HepG2 (cell line): ENCODE measurements at regions not wholly inside any gene's neighbourhood (a gene's known extent, or its start where the extent isn't known, plus 50 kb on each side); places are given as distances from the start of the nearest gene placed in this dataset.
A peak's percentile ranks its signal among the peaks of the same experiment; 100 is the strongest.

Experiments
- ATAC-seq: fragments of 200-7000 bp; cut with Tn5 transposase; 3 replicates; pipeline ENCODE4 v1.9.1; 2020; ENCODE audit warnings: mild to moderate bottlenecking, moderate library complexity
- BruUV-seq: library from RNA; stranded (reverse); fragments of 400-500 nt; replicated peaks from 2 replicates; lab custom pipeline; 2021; lab: Mats Ljungman, UMichigan
- CTCF ChIA-PET: fragments of 300-600 bp; formaldehyde crosslinking; extraction: SDS; loops from one replicate; lab custom pipeline; 2021; ENCODE audit warnings: low total read pairs, inconsistent platforms, low intra/inter-chr PET ratio; lab: Yijun Ruan, JAX
- POLR2A ChIA-PET: fragments of 350-600 bp; sonication (Branson Sonifier 250); formaldehyde crosslinking; loops from one replicate; lab custom pipeline; 2020; ENCODE audit warnings: antibody characterized with exemption, inconsistent platforms; lab: Yijun Ruan, JAX
- DNase-seq: peaks from one replicate; pipeline ENCODE4 v3.0.0-alpha.2; 2015; ENCODE audit warnings: low spot score
- FAIRE-seq: peaks from 3 replicates; lab custom pipeline; 2011; peaks lifted over from hg19 to GRCh38; lab: Jason Lieb, UNC
- H2AFZ ChIP-seq: one replicate; pipeline ENCODE4 v1.6.1; 2011; ENCODE audit warnings: low read length, inconsistent platforms
- H3K27ac ChIP-seq: fragments of 300-600 bp; 3 replicates; pipeline ENCODE4 v1.8.0; 2011; ENCODE audit warnings: mixed run types, mild to moderate bottlenecking, mixed read lengths, low read length, inconsistent platforms; ENCODE audit not compliant: insufficient read depth; ENCODE audit errors: extremely low read length
- H3K27me3 ChIP-seq, 2 experiments: fragments of 200-600 bp in 1 of 2; 2 replicates in 1 of 2; 3 replicates in 1 of 2; pipeline versions ENCODE4 v1.6.0 to v1.8.0; 2011; ENCODE audit warnings: low read length in 2 of 2, mild to moderate bottlenecking in 2 of 2, moderate library complexity in 2 of 2, inconsistent platforms in 1 of 2; ENCODE audit not compliant: insufficient read depth in 2 of 2, control insufficient read depth in 1 of 2
- H3K36me3 ChIP-seq, 2 experiments: fragments of 200-600 bp in 1 of 2; replicated peaks in 1 of 2; 2 replicates in 1 of 2; 3 replicates in 1 of 2; pipeline versions ENCODE4 v1.5.1 to v1.8.0; 2011; ENCODE audit warnings: low read length in 2 of 2, inconsistent platforms in 1 of 2; ENCODE audit not compliant: insufficient read depth in 2 of 2, control insufficient read depth in 1 of 2
- H3K4me1 ChIP-seq: 2 replicates; pipeline ENCODE4 v1.5.1; 2012; ENCODE audit warnings: low read length, inconsistent platforms; ENCODE audit not compliant: insufficient read depth
- H3K4me2 ChIP-seq: 2 replicates; pipeline ENCODE4 v1.6.0; 2011; ENCODE audit warnings: low read depth, low read length, inconsistent platforms
- H3K4me3 ChIP-seq, 3 experiments: fragments of 200-600 bp in 1 of 3; sonication (generic), shearing (Covaris generic) in 1 of 3; replicated peaks in 1 of 3; 2 replicates each; pipeline ENCODE4 v1.5.1; 2011 to 2016; ENCODE audit warnings: low read length in 3 of 3, inconsistent platforms in 2 of 3, low read depth in 2 of 3, mild to moderate bottlenecking in 2 of 3, control low read depth in 1 of 3, mixed read lengths in 1 of 3; ENCODE audit not compliant: insufficient read depth in 1 of 3
- H3K79me2 ChIP-seq: one replicate; pipeline ENCODE4 v1.6.1; 2011; ENCODE audit warnings: low read length, inconsistent platforms; ENCODE audit not compliant: insufficient read depth
- H3K9ac ChIP-seq: 2 replicates; pipeline ENCODE4 v1.6.0; 2011; ENCODE audit warnings: mild to moderate bottlenecking, low read depth, low read length, inconsistent platforms; ENCODE audit not compliant: insufficient read depth
- H3K9me3 ChIP-seq: 2 replicates; pipeline ENCODE4 v1.5.1; 2012; ENCODE audit warnings: mild to moderate bottlenecking, low read length
- H4K20me1 ChIP-seq: 2 replicates; pipeline ENCODE4 v1.6.0; 2011; ENCODE audit warnings: inconsistent platforms, mild to moderate bottlenecking, low read length, moderate library complexity; ENCODE audit not compliant: insufficient read depth
- ETS1 ChIP-seq: sonication (generic); formaldehyde crosslinking; IDR thresholded peaks from 2 replicates; pipeline ENCODE4 v1.4.0; 2020; ENCODE audit warnings: missing genetic modification reagents
- NAIF1 ChIP-seq: sonication (generic); formaldehyde crosslinking; IDR thresholded peaks from 2 replicates; pipeline ENCODE4 v1.5.0; 2020; ENCODE audit warnings: mild to moderate bottlenecking, missing genetic modification reagents, borderline replicate concordance
- PBX3 ChIP-seq: sonication (generic); formaldehyde crosslinking; IDR thresholded peaks from 2 replicates; pipeline ENCODE4 v1.8.1; 2023; ENCODE audit warnings: missing genetic modification reagents, inconsistent platforms, borderline replicate concordance
- PREB ChIP-seq: sonication (generic); formaldehyde crosslinking; IDR thresholded peaks from 2 replicates; pipeline ENCODE4 v1.4.0; 2020; ENCODE audit warnings: missing genetic modification reagents
- PRPF4 ChIP-seq: fragments of 200-400 bp; formaldehyde crosslinking; IDR thresholded peaks from 2 replicates; pipeline ENCODE4 v1.6.1; 2016; ENCODE audit warnings: low read length, low read depth; ENCODE audit not compliant: poor library complexity, severe bottlenecking
- TEAD3 ChIP-seq: optimal IDR thresholded peaks from 2 replicates; pipeline ENCODE3; 2016; ENCODE audit warnings: borderline replicate concordance
- TFE3 ChIP-seq: IDR thresholded peaks from 2 replicates; pipeline ENCODE4 v1.6.1; 2016
- ZBTB10 ChIP-seq: sonication (generic); formaldehyde crosslinking; IDR thresholded peaks from 2 replicates; pipeline ENCODE4 v1.4.0; 2020; ENCODE audit warnings: missing genetic modification reagents, borderline replicate concordance
- ZBTB37 ChIP-seq: sonication (generic); formaldehyde crosslinking; IDR thresholded peaks from 2 replicates; pipeline ENCODE4 v1.4.0; 2020; ENCODE audit warnings: mild to moderate bottlenecking, missing genetic modification reagents
- ZIK1 ChIP-seq: sonication (generic); formaldehyde crosslinking; IDR thresholded peaks from 2 replicates; pipeline ENCODE4 v1.5.0; 2020; ENCODE audit warnings: mild to moderate bottlenecking, low read depth, missing genetic modification reagents, borderline replicate concordance
- ZNF224 ChIP-seq: sonication (generic); formaldehyde crosslinking; IDR thresholded peaks from 2 replicates; pipeline ENCODE4 v1.5.0; 2020; ENCODE audit warnings: mild to moderate bottlenecking, missing genetic modification reagents
- ZNF232 ChIP-seq: sonication (generic); formaldehyde crosslinking; IDR thresholded peaks from 2 replicates; pipeline ENCODE4 v1.4.0; 2020; ENCODE audit warnings: missing genetic modification reagents, borderline replicate concordance
- ZNF616 ChIP-seq: sonication (generic); formaldehyde crosslinking; IDR thresholded peaks from 2 replicates; pipeline ENCODE4 v1.5.0; 2020; ENCODE audit warnings: low read depth, mild to moderate bottlenecking, missing genetic modification reagents
- ZNF660 ChIP-seq: sonication (generic); formaldehyde crosslinking; IDR thresholded peaks from 2 replicates; pipeline ENCODE4 v1.5.1; 2020; ENCODE audit warnings: mild to moderate bottlenecking, low read depth, missing genetic modification reagents, borderline replicate concordance
- ZNF724P ChIP-seq: sonication (generic); formaldehyde crosslinking; IDR thresholded peaks from 2 replicates; pipeline ENCODE4 v1.8.0; 2022; ENCODE audit warnings: missing genetic modification reagents, borderline replicate concordance
- ZNF816 ChIP-seq: sonication (generic); formaldehyde crosslinking; IDR thresholded peaks from 2 replicates; pipeline ENCODE4 v1.8.0; 2022; ENCODE audit warnings: missing genetic modification reagents, mild to moderate bottlenecking, borderline replicate concordance
- WGBS: methylation state at CpG from one replicate; pipeline ENCODE4 v1.1.6; 2017; ENCODE audit warnings: low lambda C conversion rate; 5-methylcytosine and 5-hydroxymethylcytosine counted together
- in situ Hi-C: cut with HindIII; loops from 2 replicates; pipeline ENCODE4 v1.10.0; 2017; ENCODE audit warnings: low pct_unique_long_range_greater_than_20kb; ENCODE audit not compliant: extremely low pct_ligation_motif_present
- intact Hi-C: fragments of 100-400 bp; cut with micrococcal nuclease; formaldehyde crosslinking; loops from one replicate; pipeline ENCODE4 v1.10.0; 2022; ENCODE audit not compliant: unreplicated experiment

GRCh38 chr2:175576270-175576669 is 394.8 kb upstream of the ATP5MC3 start:
- H3K79me2 ChIP-seq: no peaks in the 10 kb centered on the region
- H3K36me3 ChIP-seq: no peaks in the 10 kb centered on the region
- DNase-seq (no peak), ATAC-seq (peak; percentile 50; the same call in 2 of the 3 replicates), FAIRE-seq (no peak)
- in situ Hi-C loops: no loop called here
- no peak overlapping the region for H2AFZ ChIP-seq
- CTCF ChIA-PET: no interaction called here
- H3K9ac ChIP-seq: no peak overlapping the region
- peak overlapping the region; percentile 24; the same call in 1 of the 2 replicates for H3K4me2 ChIP-seq
- H3K27ac ChIP-seq: no peak overlapping the region
- POLR2A ChIA-PET: no interaction called here
- H3K9me3 ChIP-seq: no peaks in the 10 kb centered on the region
- no peaks in the 10 kb centered on the region for H4K20me1 ChIP-seq
- intact Hi-C loops: no loop called here
- no TSS peak for BruUV-seq
- H3K4me3 ChIP-seq: no peak overlapping the region
- no peaks in the 10 kb centered on the region for H3K27me3 ChIP-seq
- WGBS: 34% methylated on average over 2 of the region's 2 CpGs
- peaks cover 14% of the 10 kb centered on the region for H3K4me1 ChIP-seq
- TF ChIP-seq PBX3 (no peak), ZNF816 (CRISPR knock-in tag) (no peak), ZNF232 (no peak), ETS1 (CRISPR knock-in tag) (no peak), ZIK1 (CRISPR knock-in tag) (no peak), ZNF616 (no peak), ZNF724P (no peak), PRPF4 (no peak), TFE3 (CRISPR knock-in tag) (no peak), TEAD3 (CRISPR knock-in tag) (no peak), PREB (CRISPR knock-in tag) (no peak), ZNF224 (CRISPR knock-in tag) (no peak), ZBTB37 (CRISPR knock-in tag) (no peak), NAIF1 (no peak), ZBTB10 (no peak), ZNF660 (CRISPR knock-in tag) (no peak)
